ENCODE measurements at regions not wholly inside any gene's neighbourhood (a gene's known extent, or its start where the extent isn't known, plus 50 kb on each side); places are given as distances from the start of the nearest gene placed in this dataset.
"Not testable (repeated sequence)": the region's sequence is repeated elsewhere in the genome, so short reads cannot be mapped to it uniquely, and the experiment has no call there.

GRCh38 chr7:52584041-52584440 is 451.4 kb upstream of the POM121L12 start:
- no peak for DNase-seq (ENCODE audit: low read depth)

GRCh38 chr7:52573141-52573540 is 462.3 kb upstream of the POM121L12 start:
- DNase-seq (ENCODE audit: low read depth), result not testable (repeated sequence)

- no peak for DNase-seq (ENCODE audit: low read depth)
Measured at GRCh38 chr7:52571026-52571425, 464.4 kb upstream of the POM121L12 start.

- DNase-seq (ENCODE audit: low read depth), result no peak
Measured at GRCh38 chr7:52569151-52569550, 466.3 kb upstream of the POM121L12 start.

GRCh38 chr7:52565974-52566373 is 469.5 kb upstream of the POM121L12 start:
- DNase-seq (ENCODE audit: low read depth), result no peak

- DNase-seq (ENCODE audit: low read depth), result no peak
Measured at GRCh38 chr7:52555805-52556204, 479.6 kb upstream of the POM121L12 start.

GRCh38 chr7:52547308-52547910 is 488.0 kb upstream of the POM121L12 start:
- no peak for DNase-seq (ENCODE audit: low read depth)

- DNase-seq (ENCODE audit: low read depth), result not testable (repeated sequence)
Measured at GRCh38 chr7:52541198-52541765, 494.2 kb upstream of the POM121L12 start.

- no peak for DNase-seq (ENCODE audit: low read depth)
Measured at GRCh38 chr7:52540041-52540440, 495.4 kb upstream of the POM121L12 start.

GRCh38 chr7:52539414-52539813 is 496.0 kb upstream of the POM121L12 start:
- DNase-seq (ENCODE audit: low read depth), result no peak

- DNase-seq (ENCODE audit: low read depth), result no peak
Measured at GRCh38 chr7:52537051-52537450, 498.4 kb upstream of the POM121L12 start.

- DNase-seq (ENCODE audit: low read depth), result no peak
Measured at GRCh38 chr7:52525772-52526341, 509.6 kb upstream of the POM121L12 start.

GRCh38 chr7:52518869-52519268 is 516.6 kb upstream of the POM121L12 start:
- no peak for DNase-seq (ENCODE audit: low read depth)

GRCh38 chr7:52512656-52513055 is 522.8 kb upstream of the POM121L12 start:
- no peak for DNase-seq (ENCODE audit: low read depth)

GRCh38 chr7:52507546-52508255 is 527.7 kb upstream of the POM121L12 start:
- no peak for DNase-seq (ENCODE audit: low read depth)

- no peak for DNase-seq (ENCODE audit: low read depth)
Measured at GRCh38 chr7:52506325-52506724, 529.1 kb upstream of the POM121L12 start.

- no peak for DNase-seq (ENCODE audit: low read depth)
Measured at GRCh38 chr7:52504561-52504960, 530.9 kb upstream of the POM121L12 start.

GRCh38 chr7:52502281-52502680 is 533.2 kb upstream of the POM121L12 start:
- DNase-seq (ENCODE audit: low read depth), result no peak

- DNase-seq (ENCODE audit: low read depth), result no peak
Measured at GRCh38 chr7:52501696-52502095, 533.7 kb upstream of the POM121L12 start.

GRCh38 chr7:52500841-52501240 is 534.6 kb upstream of the POM121L12 start:
- no peak for DNase-seq (ENCODE audit: low read depth)

GRCh38 chr7:52498366-52498765 is 537.1 kb upstream of the POM121L12 start:
- no peak for DNase-seq (ENCODE audit: low read depth)

GRCh38 chr7:52486267-52486666 is 549.2 kb upstream of the POM121L12 start:
- DNase-seq (ENCODE audit: low read depth), result no peak

- no peak for DNase-seq (ENCODE audit: low read depth)
Measured at GRCh38 chr7:52482076-52482475, 553.4 kb upstream of the POM121L12 start.
